RWPE1 (cell line): ENCODE measurements at regions not wholly inside any gene's neighbourhood (a gene's known extent, or its start where the extent isn't known, plus 50 kb on each side); places are given as distances from the start of the nearest gene placed in this dataset.

Experiments used
- CTCF ChIA-PET: fragments of 350-600 bp; sonication (Branson Sonifier 250); formaldehyde crosslinking; extraction: SDS; loops from one replicate; lab custom pipeline; 2021; lab: Yijun Ruan, JAX
- POLR2A ChIA-PET: fragments of 400-600 bp; formaldehyde crosslinking; extraction: SDS; loops from one replicate; lab custom pipeline; 2020; ENCODE audit warnings: antibody characterized with exemption; ENCODE audit not compliant: low non-redundant PET; lab: Yijun Ruan, JAX
- DNase-seq: peaks from one replicate; pipeline ENCODE4 v3.0.0; 2012; ENCODE audit warnings: low spot score
- H3K27ac ChIP-seq: fragments of 450-650 bp; 2 replicates; pipeline ENCODE4 v1.5.1; 2017
- CTCF ChIP-seq: fragments of 450-650 bp; conservative IDR thresholded peaks from 2 replicates; pipeline ENCODE4 v1.5.1; 2017; ENCODE audit warnings: low read depth, mild to moderate bottlenecking

GRCh38 chr3:124263168-124263567, 271.2 kb upstream of the ROPN1 start:
- TF ChIP-seq CTCF, result no peak
- CTCF ChIA-PET, result no interaction called here
- no peak overlapping the region for H3K27ac ChIP-seq
- DNase-seq, result peak; percentile 48
- POLR2A ChIA-PET, result no interaction called here

- no peak for DNase-seq
- ChIA-PET CTCF (no interaction called here), POLR2A (no interaction called here)
- TF ChIP-seq CTCF, result no peak
- H3K27ac ChIP-seq, result no peak overlapping the region
Measured at GRCh38 chr3:124264346-124264745, 272.4 kb upstream of the ROPN1 start.

- no peak for TF ChIP-seq CTCF
- H3K27ac ChIP-seq, result no peak overlapping the region
- CTCF ChIA-PET, result interaction anchor here (0.5 kb wide), 1 partner anchor 380 kb away, joined by 3 read pairs; no protein-coding TSS in a partner anchor
- POLR2A ChIA-PET, result no interaction called here
- no peak for DNase-seq
Measured at GRCh38 chr3:124266487-124266886, 274.6 kb upstream of the ROPN1 start.

GRCh38 chr3:124267406-124267805, 275.5 kb upstream of the ROPN1 start:
- TF ChIP-seq CTCF, result no peak
- ChIA-PET CTCF (no interaction called here), POLR2A (no interaction called here)
- no peak for DNase-seq
- H3K27ac ChIP-seq, result no peak overlapping the region

- no peak for TF ChIP-seq CTCF
- ChIA-PET CTCF (no interaction called here), POLR2A (no interaction called here)
- H3K27ac ChIP-seq, result no peak overlapping the region
- no peak for DNase-seq
Measured at GRCh38 chr3:124268355-124268754, 276.4 kb upstream of the ROPN1 start.

GRCh38 chr3:124269619-124270018, 277.7 kb upstream of the ROPN1 start:
- no peak for TF ChIP-seq CTCF
- H3K27ac ChIP-seq, result no peak overlapping the region
- POLR2A ChIA-PET, result no interaction called here
- CTCF ChIA-PET, result no interaction called here
- no peak for DNase-seq
